Adrenal gland (tissue), 9 donors: ENCODE measurements at regions not wholly inside any gene's neighbourhood (a gene's known extent, or its start where the extent isn't known, plus 50 kb on each side); places are given as distances from the start of the nearest gene placed in this dataset.
"Not testable (repeated sequence)": the region's sequence is repeated elsewhere in the genome, so short reads cannot be mapped to it uniquely, and the experiment has no call there.

Source experiments
- DNase-seq, 7 donors: peaks; one replicate each; pipeline ENCODE4 v3.0.0-alpha.2; 2019 to 2020
- H3K27ac ChIP-seq, 5 donors: fragments of 200-600 bp; sonication (generic) in 4 of 5; 1 replicate in 3 of 5; 2 replicates in 2 of 5; pipeline versions ENCODE4 v1.5.1 to v1.8.0; 2016 to 2020; ENCODE audit warnings: mild to moderate bottlenecking in 1 of 5
- H3K27me3 ChIP-seq: fragments of 200-600 bp; 2 replicates; pipeline ENCODE4 v1.8.0; 2021
- H3K36me3 ChIP-seq, 2 donors: fragments of 200-600 bp; replicated peaks in 1 of 2; 1 replicate in 1 of 2; 2 replicates in 1 of 2; pipeline versions ENCODE4 v1.5.1 to v1.8.0; 2018 to 2022
- H3K4me1 ChIP-seq, 2 donors: fragments of 200-600 bp; replicated peaks in 1 of 2; 1 replicate in 1 of 2; 2 replicates in 1 of 2; pipeline versions ENCODE4 v1.5.1 to v1.8.0; 2018 to 2021
- H3K4me3 ChIP-seq, 4 donors: fragments of 200-600 bp; sonication (generic) in 3 of 4; one replicate each; pipeline ENCODE4 v1.5.1; 2016 to 2018
- H3K9me3 ChIP-seq, 3 donors: fragments of 200-600 bp; sonication (generic) in 1 of 3; replicated peaks in 1 of 3; 1 replicate in 2 of 3; 2 replicates in 1 of 3; pipeline versions ENCODE4 v1.5.1 to v1.8.0; 2016 to 2021
- CTCF ChIP-seq, 6 experiments: fragments of 450-650 bp in 4 of 6; fragments of 200-600 bp in 2 of 6; sonication (generic) in 1 of 6; IDR thresholded peaks; 1 replicate in 5 of 6; 2 replicates in 1 of 6; pipeline versions ENCODE4 v1.5.1 to v1.8.0; 2016 to 2021; ENCODE audit warnings: antibody characterized with exemption in 6 of 6, mild to moderate bottlenecking in 2 of 6, moderate library complexity in 1 of 6
- POLR2A ChIP-seq, 2 donors: fragments of 450-650 bp; IDR thresholded peaks; one replicate each; pipeline ENCODE4 v1.6.1; 2017; ENCODE audit warnings: antibody characterized with exemption in 2 of 2, mild to moderate bottlenecking in 2 of 2, moderate library complexity in 1 of 2
- WGBS, 4 donors: extraction: QIAGEN DNeasy Blood & Tissue Kit in 2 of 4; methylation state at CpG; one replicate each; pipeline versions ENCODE4 v1.1.5 to v1.1.7; 2013 to 2017; 5-methylcytosine and 5-hydroxymethylcytosine counted together
- intact Hi-C, 2 donors: fragments of 100-400 bp; cut with DNase I; formaldehyde crosslinking; loops; one replicate each; pipeline versions ENCODE4 v1.14.1 to v1.15.0; 2022 to 2023
- donor health status: healthy with polysubstance abuse.
- donor health status: Bipolar disorder and iron deficiency.
- donor health status: DM: yes; HTN: yes; CAD: no.
- donor health status: DM: no; HTN: no; CAD: no.
- donor health status: DM: no; HTN: no; CAD: no.

GRCh38 chr13:42379241-42379640 lies 107.3 kb downstream of the AKAP11 start:
- Histone ChIP-seq H3K4me3 (no peak overlapping the region), H3K27me3 (no peaks in the 10 kb centered on the region), H3K36me3 (no peaks in the 10 kb centered on the region), H3K4me1 (no peaks in the 10 kb centered on the region), H3K9me3 (no peaks in the 10 kb centered on the region), H3K27ac (no peak overlapping the region)
- TF ChIP-seq CTCF (IDR thresholded peaks at IDR 0.05), result no peak
- no peak for TF ChIP-seq POLR2A (IDR thresholded peaks at IDR 0.05)
- 72 to 92% (median 78%) methylated on average over 1 of the region's 1 CpG for WGBS, 4 donors
- intact Hi-C loops, result no loop called here
- DNase-seq, result no peak

GRCh38 chr13:42380420-42381164 lies 108.6 kb downstream of the AKAP11 start:
- Histone ChIP-seq H3K9me3 (no peaks in the 10 kb centered on the region), H3K4me1 (no peaks in the 10 kb centered on the region), H3K27ac (no peak overlapping the region), H3K36me3 (no peaks in the 10 kb centered on the region), H3K4me3 (no peak overlapping the region), H3K27me3 (no peaks in the 10 kb centered on the region)
- TF ChIP-seq POLR2A (IDR thresholded peaks at IDR 0.05) (no peak), CTCF (IDR thresholded peaks at IDR 0.05) (no peak)
- whole genome bisulfite sequencing, 4 donors, result 64 to 73% (median 69%) methylated on average over 12 of the region's 12 CpGs
- intact Hi-C loops, result no loop called here
- DNase-seq, result no peak

- no peak for TF ChIP-seq CTCF (IDR thresholded peaks at IDR 0.05)
- TF ChIP-seq POLR2A (IDR thresholded peaks at IDR 0.05), result no peak
- DNase-seq, result no peak
Observed at GRCh38 chr13:42381165-42381425, 109.1 kb downstream of the AKAP11 start.

GRCh38 chr13:42381426-42381825 lies 109.5 kb downstream of the AKAP11 start:
- H3K27ac ChIP-seq, intact Hi-C loops, H3K4me3 ChIP-seq, H3K4me1 ChIP-seq, H3K36me3 ChIP-seq, H3K27me3 ChIP-seq, DNase-seq, H3K9me3 ChIP-seq: not testable (repeated sequence)
- 86 to 91% (median 88%) methylated on average over 8 of the region's 8 CpGs for WGBS, 4 donors

More at GRCh38 chr13:42381165-42381425, 109.1 kb downstream of the AKAP11 start:
- Histone ChIP-seq H3K27me3 (no peaks in the 10 kb centered on the region), H3K9me3 (no peaks in the 10 kb centered on the region), H3K4me3 (no peak overlapping the region), H3K36me3 (no peaks in the 10 kb centered on the region), H3K4me1 (no peaks in the 10 kb centered on the region), H3K27ac (no peak overlapping the region)
- 91 to 94% (median 94%) methylated on average over 4 of the region's 4 CpGs; no CpG with 5 or more reads in 1 of the 4 donors for WGBS, 4 donors
- intact Hi-C loops, result no loop called here

- intact Hi-C loops, result no loop called here
- Histone ChIP-seq H3K9me3 (no peaks in the 10 kb centered on the region), H3K27me3 (no peaks in the 10 kb centered on the region), H3K4me1 (no peaks in the 10 kb centered on the region), H3K27ac (no peak overlapping the region), H3K4me3 (no peak overlapping the region), H3K36me3 (no peaks in the 10 kb centered on the region)
- no peak for DNase-seq
- TF ChIP-seq POLR2A (IDR thresholded peaks at IDR 0.05) (no peak), CTCF (IDR thresholded peaks at IDR 0.05) (no peak)
- 81 to 89% (median 88%) methylated on average over 7 of the region's 7 CpGs for WGBS, 4 donors
Observed at GRCh38 chr13:42383025-42383424, 111.1 kb downstream of the AKAP11 start.
